NCI-H226 (cell line): ENCODE measurements at regions not wholly inside any gene's neighbourhood (a gene's known extent, or its start where the extent isn't known, plus 50 kb on each side); places are given as distances from the start of the nearest gene placed in this dataset.
"Not testable (repeated sequence)": the region's sequence is repeated elsewhere in the genome, so short reads cannot be mapped to it uniquely, and the experiment has no call there.

Source experiments
- DNase-seq: peaks from one replicate; pipeline ENCODE4 v3.0.0-alpha.2; 2015

GRCh38 chr2:91839904-91840868 is 3031.0 kb upstream of the TEKT4 start:
- DNase-seq = no peak

- not testable (repeated sequence) for DNase-seq
These were observed 3029.0 kb upstream of the TEKT4 start for GRCh38 chr2:91842264-91842663.

GRCh38 chr2:91842913-91843312 is 3028.3 kb upstream of the TEKT4 start:
- DNase-seq = not testable (repeated sequence)

GRCh38 chr2:91843723-91844450 is 3027.3 kb upstream of the TEKT4 start:
- not testable (repeated sequence) for DNase-seq

GRCh38 chr2:91844451-91844825 is 3026.8 kb upstream of the TEKT4 start:
- not testable (repeated sequence) for DNase-seq

GRCh38 chr2:91846388-91846787 is 3024.8 kb upstream of the TEKT4 start:
- not testable (repeated sequence) for DNase-seq

- DNase-seq = not testable (repeated sequence)
These were observed 3019.4 kb upstream of the TEKT4 start for GRCh38 chr2:91851689-91852420.

- not testable (repeated sequence) for DNase-seq
These were observed 3014.3 kb upstream of the TEKT4 start for GRCh38 chr2:91856971-91857370.

- DNase-seq = not testable (repeated sequence)
These were observed 3013.5 kb upstream of the TEKT4 start for GRCh38 chr2:91857711-91858110.

- not testable (repeated sequence) for DNase-seq
These were observed 2999.5 kb upstream of the TEKT4 start for GRCh38 chr2:91871716-91872115.

GRCh38 chr2:91873416-91873815 is 2997.8 kb upstream of the TEKT4 start:
- DNase-seq = not testable (repeated sequence)

GRCh38 chr2:91877658-91878210 is 2993.5 kb upstream of the TEKT4 start:
- not testable (repeated sequence) for DNase-seq

GRCh38 chr2:91895091-91895490 is 2976.1 kb upstream of the TEKT4 start:
- DNase-seq = not testable (repeated sequence)

GRCh38 chr2:91917602-91918001 is 2953.6 kb upstream of the TEKT4 start:
- DNase-seq = not testable (repeated sequence)
